Endothelial cell of umbilical vein (primary cell): ENCODE measurements at regions not wholly inside any gene's neighbourhood (a gene's known extent, or its start where the extent isn't known, plus 50 kb on each side); places are given as distances from the start of the nearest gene placed in this dataset.

Experiments
- BruUV-seq: library from RNA; stranded (reverse); fragments of 400-500 nt; replicated peaks from 2 replicates; lab custom pipeline; 2021; lab: Mats Ljungman, UMichigan
- CTCF ChIA-PET: fragments of 300-600, 350-600 bp; sonication (Branson Sonifier 250); formaldehyde crosslinking; loops from one replicate; lab custom pipeline; 2021; ENCODE audit warnings: antibody characterized with exemption, inconsistent platforms; lab: Charles Lee
- POLR2A ChIA-PET: fragments of 300-600, 350-600 bp; sonication (Branson Sonifier 250); formaldehyde crosslinking; loops from one replicate; lab custom pipeline; 2021; ENCODE audit warnings: antibody characterized with exemption, inconsistent platforms; lab: Charles Lee
- DNase-seq: peaks from one replicate; pipeline ENCODE4 v3.0.0-alpha.2; 2011; ENCODE audit warnings: low read depth, low spot score
- FAIRE-seq: peaks from 2 replicates; lab custom pipeline; 2011; peaks lifted over from hg19 to GRCh38; lab: Jason Lieb, UNC
- H2AFZ ChIP-seq: 2 replicates; pipeline ENCODE4 v1.6.0; 2012; ENCODE audit warnings: low read depth, low read length, control low read depth, inconsistent platforms
- H3K27ac ChIP-seq: 2 replicates; pipeline ENCODE4 v1.5.1; 2011; ENCODE audit warnings: low read depth, mild to moderate bottlenecking, control low read depth, low read length, moderate library complexity; ENCODE audit not compliant: insufficient read depth
- H3K27me3 ChIP-seq, 2 experiments: 2 replicates each; pipeline versions ENCODE4 v1.6.0 to v1.6.1; 2011; ENCODE audit warnings: low read length in 2 of 2, mixed read lengths in 1 of 2; ENCODE audit not compliant: control insufficient read depth in 2 of 2, insufficient read depth in 2 of 2
- H3K36me3 ChIP-seq, 2 experiments: 2 replicates in 1 of 2; 3 replicates in 1 of 2; pipeline ENCODE4 v1.5.1; 2011; ENCODE audit warnings: low read length in 2 of 2, mild to moderate bottlenecking in 1 of 2, moderate library complexity in 1 of 2; ENCODE audit not compliant: control insufficient read depth in 2 of 2, insufficient read depth in 2 of 2; ENCODE audit errors: extremely low read depth in 1 of 2
- H3K4me1 ChIP-seq: 3 replicates; pipeline ENCODE4 v1.5.1; 2011; ENCODE audit warnings: mild to moderate bottlenecking, low read length; ENCODE audit not compliant: control insufficient read depth, insufficient read depth; ENCODE audit errors: extremely low read depth
- H3K4me2 ChIP-seq: 2 replicates; pipeline ENCODE4 v1.6.1; 2011; ENCODE audit warnings: low read length, control low read depth, mixed read lengths; ENCODE audit not compliant: insufficient read depth
- H3K4me3 ChIP-seq, 3 experiments: fragments of 200-600 bp in 1 of 3; sonication (generic), shearing (Covaris generic) in 1 of 3; replicated peaks in 1 of 3; 2 replicates each; pipeline ENCODE4 v1.5.1; 2011 to 2016; ENCODE audit warnings: control low read depth in 3 of 3, low read length in 3 of 3, mild to moderate bottlenecking in 2 of 3, inconsistent platforms in 1 of 3, low read depth in 1 of 3, moderate library complexity in 1 of 3; ENCODE audit not compliant: insufficient read depth in 1 of 3
- H3K79me2 ChIP-seq: 2 replicates; pipeline ENCODE4 v1.6.0; 2012; ENCODE audit warnings: low read length, inconsistent platforms; ENCODE audit not compliant: control insufficient read depth, insufficient read depth
- H3K9ac ChIP-seq: replicated peaks from 2 replicates; pipeline ENCODE3; 2011; ENCODE audit warnings: low read length, control low read depth; ENCODE audit not compliant: insufficient read depth; ENCODE audit errors: extremely low read depth
- H3K9me1 ChIP-seq: replicated peaks from 3 replicates; pipeline ENCODE4 v1.6.0; 2011; ENCODE audit warnings: mild to moderate bottlenecking, low read length; ENCODE audit not compliant: control insufficient read depth, insufficient read depth; ENCODE audit errors: extremely low read depth
- H3K9me3 ChIP-seq: replicated peaks from 2 replicates; pipeline ENCODE4 v1.5.1; 2012; ENCODE audit warnings: low read length, inconsistent platforms; ENCODE audit not compliant: control insufficient read depth, insufficient read depth
- H4K20me1 ChIP-seq: replicated peaks from 2 replicates; pipeline ENCODE3; 2011; ENCODE audit warnings: mild to moderate bottlenecking, low read length; ENCODE audit not compliant: control insufficient read depth, insufficient read depth; ENCODE audit errors: extremely low read depth
- CTCF ChIP-seq, 2 donors: IDR thresholded peaks; 1 replicate in 1 of 2; 2 replicates in 1 of 2; pipeline ENCODE4 v1.5.1; 2011; ENCODE audit warnings: low read length in 2 of 2, mild to moderate bottlenecking in 2 of 2, moderate library complexity in 2 of 2, control low read depth in 1 of 2, inconsistent platforms in 1 of 2, low read depth in 1 of 2; ENCODE audit not compliant: insufficient read depth in 1 of 2; ENCODE audit errors: extremely low read depth in 1 of 2
- EZH2 ChIP-seq: IDR thresholded peaks from 2 replicates; pipeline ENCODE4 v1.6.1; 2012; ENCODE audit warnings: borderline replicate concordance, low read depth, mild to moderate bottlenecking, moderate library complexity, low read length, inconsistent platforms; ENCODE audit not compliant: severe bottlenecking
- FOS ChIP-seq: IDR thresholded peaks from 2 replicates; pipeline ENCODE4 v1.6.1; 2011; ENCODE audit warnings: mild to moderate bottlenecking, low read length, moderate library complexity, borderline replicate concordance; ENCODE audit not compliant: insufficient read depth
- GATA2 ChIP-seq: IDR thresholded peaks from 2 replicates; pipeline ENCODE4 v1.7.0; 2011; ENCODE audit warnings: low read depth, mild to moderate bottlenecking, moderate library complexity, mixed read lengths, low read length; ENCODE audit not compliant: insufficient read length, insufficient read depth
- JUN ChIP-seq: IDR thresholded peaks from 2 replicates; pipeline ENCODE4 v1.6.1; 2011; ENCODE audit warnings: borderline replicate concordance, low read depth; ENCODE audit not compliant: insufficient read length, insufficient read depth
- MAX ChIP-seq: IDR thresholded peaks from 2 replicates; pipeline ENCODE4 v1.6.1; 2011; ENCODE audit not compliant: insufficient read depth, insufficient read length
- MYC ChIP-seq: IDR thresholded peaks from one replicate; pipeline ENCODE4 v1.6.1; 2011; ENCODE audit warnings: mild to moderate bottlenecking, low read depth, low read length
- POLR2A ChIP-seq: IDR thresholded peaks from 2 replicates; pipeline ENCODE4 v1.6.1; 2012; ENCODE audit warnings: low read depth, mild to moderate bottlenecking, control low read depth, low read length
- POLR2AphosphoS5 ChIP-seq: IDR thresholded peaks from 2 replicates; pipeline ENCODE4 v1.6.1; 2012; ENCODE audit warnings: low read depth, mild to moderate bottlenecking, control low read depth, low read length, moderate library complexity; ENCODE audit not compliant: insufficient read depth
- dilution Hi-C: fragments of 300-500 bp; cut with MboI; formaldehyde crosslinking; loops from one replicate; pipeline ENCODE4 v1.15.0; 2019; ENCODE audit warnings: low sequenced_read_pairs; ENCODE audit not compliant: extremely low pct_ligation_motif_present
- intact Hi-C: fragments of 100-400 bp; cut with micrococcal nuclease; formaldehyde crosslinking; loops from one replicate; pipeline ENCODE4 v1.10.0; 2022

DNA sequence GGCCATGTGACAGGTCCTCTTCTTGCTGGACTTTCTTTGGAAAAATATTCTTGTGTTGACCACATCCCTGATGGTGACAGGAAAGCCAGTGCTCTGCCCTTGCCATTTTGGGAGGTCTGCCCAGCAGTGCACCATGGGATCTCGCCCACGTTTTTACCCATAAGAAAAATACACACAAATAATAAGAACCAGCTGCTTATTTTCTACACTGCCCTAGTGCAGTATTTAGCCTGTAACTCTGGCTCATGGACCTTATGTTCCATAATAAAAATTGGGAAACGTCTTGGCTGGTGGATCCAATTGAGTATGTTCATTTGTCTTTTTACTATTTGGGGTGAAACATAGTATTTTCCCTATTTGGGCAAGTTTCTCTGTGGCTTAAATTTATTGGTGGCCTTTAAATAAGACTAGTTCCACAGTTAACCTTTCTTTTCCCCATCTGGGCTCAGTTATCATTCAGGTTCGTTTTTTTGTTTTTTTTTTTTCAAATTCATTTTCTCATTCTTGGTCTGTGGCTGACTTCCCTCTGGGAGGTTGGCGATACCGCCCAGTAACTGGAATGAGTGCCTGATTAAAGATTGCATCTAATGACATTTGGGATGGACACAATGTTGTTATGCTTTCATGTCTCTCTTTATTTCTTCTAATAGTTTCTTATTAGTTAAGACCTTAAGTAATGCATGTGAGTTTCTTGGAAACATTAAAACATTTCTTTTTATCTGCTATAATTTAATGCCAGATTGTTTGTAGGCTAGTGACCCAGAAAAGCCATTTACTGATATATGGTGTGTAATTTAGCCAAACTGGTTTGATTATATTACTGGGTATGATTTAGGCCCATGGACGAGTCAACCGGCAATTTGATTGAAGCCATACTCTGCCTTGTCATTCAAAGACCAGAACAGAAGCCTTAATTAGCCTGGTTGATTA is 163.7 kb downstream of the FGF10 start:
- intact Hi-C loops (no loop called here), dilution Hi-C loops (no loop called here)
- Histone ChIP-seq H3K27ac (no peak overlapping the region), H3K9me3 (peaks cover 2% of the 10 kb centered on the region), H3K4me2 (no peak overlapping the region), H2AFZ (no peak overlapping the region), H3K27me3 (no peaks in the 10 kb centered on the region), H4K20me1 (no peaks in the 10 kb centered on the region), H3K4me3 (no peak overlapping the region), H3K4me1 (no peaks in the 10 kb centered on the region), H3K79me2 (no peaks in the 10 kb centered on the region), H3K9me1 (no peaks in the 10 kb centered on the region), H3K36me3 (no peaks in the 10 kb centered on the region), H3K9ac (no peak overlapping the region)
- POLR2A ChIA-PET = no interaction called here
- no TSS peak for BruUV-seq
- CTCF ChIA-PET = no interaction called here
- TF ChIP-seq MYC = no peak
- TF ChIP-seq JUN = no peak
- TF ChIP-seq FOS = no peak
- no peak for TF ChIP-seq MAX
- no peak for TF ChIP-seq POLR2AphosphoS5
- no peak for TF ChIP-seq EZH2
- TF ChIP-seq CTCF (IDR thresholded peaks at IDR 0.05; ENCODE audit: extremely low read depth in 1 of 2, insufficient read depth in 1 of 2, low read depth in 1 of 2, low read length in 2 of 2) = no peak
- TF ChIP-seq POLR2A = no peak
- TF ChIP-seq GATA2 = no peak
- FAIRE-seq = no peak
- no peak for DNase-seq
